Neutrophil (primary cell): ENCODE measurements at regions not wholly inside any gene's neighbourhood (a gene's known extent, or its start where the extent isn't known, plus 50 kb on each side); places are given as distances from the start of the nearest gene placed in this dataset.

Source experiments
- H3K27ac ChIP-seq: fragments of 200-600 bp; sonication (generic); 2 replicates; pipeline ENCODE4 v1.5.1; 2016; ENCODE audit warnings: mild to moderate bottlenecking, moderate library complexity
- H3K27me3 ChIP-seq: fragments of 200-600 bp; sonication (generic); 2 replicates; pipeline ENCODE4 v1.6.0; 2016; ENCODE audit warnings: mild to moderate bottlenecking
- H3K36me3 ChIP-seq: fragments of 200-600 bp; sonication (generic); 2 replicates; pipeline ENCODE4 v1.5.1; 2017
- H3K4me1 ChIP-seq, 2 experiments: fragments of 200-600 bp in 1 of 2; sonication (generic) in 1 of 2; 1 replicate in 1 of 2; 2 replicates in 1 of 2; pipeline versions ENCODE4 v1.5.1 to v1.6.1; 2013 to 2016; ENCODE audit warnings: low read depth in 1 of 2, low read length in 1 of 2, mild to moderate bottlenecking in 1 of 2, moderate library complexity in 1 of 2; ENCODE audit not compliant: control insufficient read depth in 1 of 2, insufficient read depth in 1 of 2
- H3K4me3 ChIP-seq, 2 experiments: fragments of 200-600 bp in 1 of 2; sonication (generic) in 1 of 2; 1 replicate in 1 of 2; 2 replicates in 1 of 2; pipeline ENCODE4 v1.5.1; 2013 to 2016; ENCODE audit warnings: low read depth in 1 of 2, low read length in 1 of 2, mild to moderate bottlenecking in 1 of 2, moderate library complexity in 1 of 2
- H3K9me3 ChIP-seq: fragments of 200-600 bp; sonication (generic); 2 replicates; pipeline ENCODE4 v1.5.1; 2016
- CTCF ChIP-seq: fragments of 200-600 bp; sonication (generic); IDR thresholded peaks from 2 replicates; pipeline ENCODE4 v1.5.1; 2016; ENCODE audit warnings: antibody characterized with exemption

GRCh38 chr9:75282047-75282446 lies 193.7 kb downstream of the OSTF1 start:
- Histone ChIP-seq H3K36me3 (no peaks in the 10 kb centered on the region), H3K9me3 (no peaks in the 10 kb centered on the region), H3K4me3 (no peak overlapping the region), H3K27me3 (no peaks in the 10 kb centered on the region), H3K4me1 (no peaks in the 10 kb centered on the region), H3K27ac (no peak overlapping the region)
- TF ChIP-seq CTCF = no peak

- no peak for TF ChIP-seq CTCF
- no peaks in the 10 kb centered on the region for H3K4me1 ChIP-seq
Measured at GRCh38 chr9:75289332-75289731, 201.0 kb downstream of the OSTF1 start.

GRCh38 chr9:75299324-75299723 lies 211.0 kb downstream of the OSTF1 start:
- Histone ChIP-seq H3K27me3 (no peaks in the 10 kb centered on the region), H3K27ac (no peak overlapping the region), H3K36me3 (no peaks in the 10 kb centered on the region), H3K9me3 (no peaks in the 10 kb centered on the region), H3K4me1 (no peaks in the 10 kb centered on the region), H3K4me3 (no peak overlapping the region)
- no peak for TF ChIP-seq CTCF

More at GRCh38 chr9:75289332-75289731, 201.0 kb downstream of the OSTF1 start:
- H3K9me3 ChIP-seq = no peaks in the 10 kb centered on the region
- no peak overlapping the region for H3K27ac ChIP-seq
- H3K4me3 ChIP-seq = no peak overlapping the region
- no peaks in the 10 kb centered on the region for H3K27me3 ChIP-seq
- H3K36me3 ChIP-seq = no peaks in the 10 kb centered on the region

- Histone ChIP-seq H3K4me3 (no peak overlapping the region), H3K4me1 (no peaks in the 10 kb centered on the region), H3K36me3 (no peaks in the 10 kb centered on the region), H3K27me3 (no peaks in the 10 kb centered on the region), H3K27ac (no peak overlapping the region), H3K9me3 (no peaks in the 10 kb centered on the region)
- TF ChIP-seq CTCF = no peak
Measured at GRCh38 chr9:75333624-75334023, 245.3 kb downstream of the OSTF1 start.

GRCh38 chr9:75358846-75359245 lies 270.5 kb downstream of the OSTF1 start:
- TF ChIP-seq CTCF = no peak
- H3K27ac ChIP-seq = no peak overlapping the region
- H3K27me3 ChIP-seq = no peaks in the 10 kb centered on the region
- H3K9me3 ChIP-seq = peaks cover 12% of the 10 kb centered on the region
- H3K36me3 ChIP-seq = no peaks in the 10 kb centered on the region
- no peaks in the 10 kb centered on the region for H3K4me1 ChIP-seq
- no peak overlapping the region for H3K4me3 ChIP-seq

- Histone ChIP-seq H3K27ac (no peak overlapping the region), H3K36me3 (no peaks in the 10 kb centered on the region), H3K27me3 (no peaks in the 10 kb centered on the region), H3K4me3 (no peak overlapping the region), H3K9me3 (peaks cover 12% of the 10 kb centered on the region), H3K4me1 (no peaks in the 10 kb centered on the region)
- TF ChIP-seq CTCF = no peak
Measured at GRCh38 chr9:75359638-75360037, 271.3 kb downstream of the OSTF1 start.
